Sigmoid colon (tissue), 6 donors: ENCODE measurements at regions not wholly inside any gene's neighbourhood (a gene's known extent, or its start where the extent isn't known, plus 50 kb on each side); places are given as distances from the start of the nearest gene placed in this dataset.

Experiments used
- DNase-seq: peaks from one replicate; pipeline ENCODE4 v3.0.0-alpha.2; 2019
- H3K27ac ChIP-seq, 4 donors: fragments of 200-600 bp; sonication (generic); one replicate each; pipeline ENCODE4 v1.5.1; 2016 to 2019; ENCODE audit warnings: mild to moderate bottlenecking in 1 of 4
- H3K27me3 ChIP-seq, 3 donors: fragments of 200-600 bp; sonication (generic); one replicate each; pipeline ENCODE4 v1.5.1; 2019; ENCODE audit warnings: mild to moderate bottlenecking in 1 of 3
- H3K36me3 ChIP-seq, 4 donors: fragments of 200-600 bp; sonication (generic); one replicate each; pipeline ENCODE4 v1.5.1; 2016 to 2019
- H3K4me1 ChIP-seq, 4 donors: fragments of 200-600 bp; sonication (generic); one replicate each; pipeline ENCODE4 v1.5.1; 2017 to 2019
- H3K4me3 ChIP-seq, 4 donors: fragments of 200-600 bp; sonication (generic); one replicate each; pipeline ENCODE4 v1.5.1; 2017 to 2019; ENCODE audit warnings: mild to moderate bottlenecking in 2 of 4, moderate library complexity in 1 of 4
- H3K9me3 ChIP-seq, 4 donors: fragments of 200-600 bp in 3 of 4; sonication (generic) in 3 of 4; one replicate each; pipeline versions ENCODE4 v1.5.1 to v1.6.1; 2013 to 2019
- CTCF ChIP-seq, 4 experiments: fragments of 450-650 bp in 3 of 4; fragments of 200-600 bp in 1 of 4; IDR thresholded peaks; one replicate each; pipeline ENCODE4 v1.5.1; 2016 to 2019; ENCODE audit warnings: antibody characterized with exemption in 4 of 4, mild to moderate bottlenecking in 3 of 4, moderate library complexity in 2 of 4
- EP300 ChIP-seq, 4 donors: sonication (generic); formaldehyde crosslinking; IDR thresholded peaks; one replicate each; pipeline ENCODE4 v1.6.1; 2017; ENCODE audit warnings: antibody characterized with exemption in 4 of 4
- POLR2A ChIP-seq, 2 donors: fragments of 450-650 bp; IDR thresholded peaks; one replicate each; pipeline ENCODE4 v1.6.1; 2016; ENCODE audit warnings: antibody characterized with exemption in 2 of 2, mild to moderate bottlenecking in 2 of 2, moderate library complexity in 2 of 2
- POLR2AphosphoS5 ChIP-seq, 4 donors: sonication (generic); formaldehyde crosslinking; IDR thresholded peaks; one replicate each; pipeline ENCODE4 v1.6.1; 2017; ENCODE audit warnings: antibody characterized with exemption in 4 of 4
- WGBS, 2 donors: extraction: QIAGEN DNeasy Blood & Tissue Kit; methylation state at CpG; one replicate each; pipeline ENCODE4 v1.1.7; 2013; 5-methylcytosine and 5-hydroxymethylcytosine counted together
- intact Hi-C: fragments of 100-400 bp; cut with DNase I; formaldehyde crosslinking; loops from one replicate; pipeline ENCODE4 v1.15.1; 2023
- donor health status: healthy with polysubstance abuse.
- donor health status: healthy.

GRCh38 chr9:87116492-87116891 is 169.2 kb upstream of the GAS1 start:
- H3K4me1 ChIP-seq = peaks cover 0 to 50% (median 46%) of the 10 kb centered on the region in 4 donors
- H3K27me3 ChIP-seq = no peaks in the 10 kb centered on the region
- H3K27ac ChIP-seq = peak overlapping the region in 3 of 4 donors; percentile 37 to 60 (median 52)
- DNase-seq = no peak
- 75 to 87% methylated on average over 3 of the region's 3 CpGs for WGBS, 2 donors
- no peak overlapping the region for H3K4me3 ChIP-seq
- intact Hi-C loops = no loop called here
- TF ChIP-seq EP300 (IDR thresholded peaks at IDR 0.05) = no peak
- TF ChIP-seq POLR2AphosphoS5 (IDR thresholded peaks at IDR 0.05) = no peak
- no peak for TF ChIP-seq CTCF (IDR thresholded peaks at IDR 0.05)
- no peak for TF ChIP-seq POLR2A (IDR thresholded peaks at IDR 0.05)
- H3K36me3 ChIP-seq = no peaks in the 10 kb centered on the region
- H3K9me3 ChIP-seq = no peaks in the 10 kb centered on the region

GRCh38 chr9:87118594-87118993 is 171.3 kb upstream of the GAS1 start:
- DNase-seq = no peak
- no peaks in the 10 kb centered on the region for H3K36me3 ChIP-seq
- peak overlapping the region in 3 of 4 donors; percentile 76 to 83 (median 83) for H3K27ac ChIP-seq
- WGBS, 2 donors = 55 to 76% methylated on average over 1 of the region's 1 CpG
- TF ChIP-seq POLR2A (IDR thresholded peaks at IDR 0.05) (no peak), POLR2AphosphoS5 (IDR thresholded peaks at IDR 0.05) (no peak), CTCF (IDR thresholded peaks at IDR 0.05) (no peak), EP300 (IDR thresholded peaks at IDR 0.05) (no peak)
- H3K4me1 ChIP-seq = peaks cover 0 to 67% (median 66%) of the 10 kb centered on the region in 4 donors
- intact Hi-C loops = no loop called here
- no peak overlapping the region for H3K4me3 ChIP-seq
- no peaks in the 10 kb centered on the region for H3K27me3 ChIP-seq
- H3K9me3 ChIP-seq = no peaks in the 10 kb centered on the region

- TF ChIP-seq CTCF (IDR thresholded peaks at IDR 0.05) (no peak), EP300 (IDR thresholded peaks at IDR 0.05) (peak in 3 of 4 donors; percentile 21 to 65 (median 28)), POLR2AphosphoS5 (IDR thresholded peaks at IDR 0.05) (peak; percentile 58 to 84 (median 78)), POLR2A (IDR thresholded peaks at IDR 0.05) (no peak)
- H3K36me3 ChIP-seq = no peaks in the 10 kb centered on the region
- peak; percentile 89 for DNase-seq
- intact Hi-C loops = no loop called here
- H3K27me3 ChIP-seq = no peaks in the 10 kb centered on the region
- peak overlapping the region; percentile 76 to 83 (median 80) for H3K27ac ChIP-seq
- no peaks in the 10 kb centered on the region for H3K9me3 ChIP-seq
- WGBS, 2 donors = 64 to 75% methylated on average over 11 of the region's 11 CpGs
- no peak overlapping the region for H3K4me3 ChIP-seq
- H3K4me1 ChIP-seq = peaks cover 0 to 73% (median 69%) of the 10 kb centered on the region in 4 donors
Observed at GRCh38 chr9:87119328-87119881, 172.1 kb upstream of the GAS1 start.

- 59 to 76% methylated on average over 5 of the region's 5 CpGs for WGBS, 2 donors
- Histone ChIP-seq H3K36me3 (no peaks in the 10 kb centered on the region), H3K9me3 (no peaks in the 10 kb centered on the region), H3K4me3 (no peak overlapping the region), H3K4me1 (peaks cover 0 to 69% (median 63%) of the 10 kb centered on the region in 4 donors), H3K27ac (peak overlapping the region in 3 of 4 donors; percentile 76 to 83 (median 83)), H3K27me3 (no peaks in the 10 kb centered on the region)
- TF ChIP-seq CTCF (IDR thresholded peaks at IDR 0.05) = no peak
- TF ChIP-seq POLR2A (IDR thresholded peaks at IDR 0.05) = no peak
- TF ChIP-seq POLR2AphosphoS5 (IDR thresholded peaks at IDR 0.05) = no peak
- no peak for TF ChIP-seq EP300 (IDR thresholded peaks at IDR 0.05)
- DNase-seq = no peak
- intact Hi-C loops = loop anchor here (2.0 kb wide), 1 partner anchor 86 kb away; no protein-coding TSS in a partner anchor
Observed at GRCh38 chr9:87120610-87121009, 173.3 kb upstream of the GAS1 start.
